Fibroblast of lung (primary cell): ENCODE measurements at regions not wholly inside any gene's neighbourhood (a gene's known extent, or its start where the extent isn't known, plus 50 kb on each side); places are given as distances from the start of the nearest gene placed in this dataset.

Source experiments
- DNase-seq, 2 donors: peaks; one replicate each; pipeline versions ENCODE4 v3.0.0 to v3.0.0-alpha.2; 2010; ENCODE audit warnings: low read depth in 2 of 2
- H2AFZ ChIP-seq: 2 replicates; pipeline ENCODE4 v1.5.1; 2012; ENCODE audit warnings: low read length, control low read depth, inconsistent platforms
- H3K27ac ChIP-seq: 2 replicates; pipeline ENCODE4 v1.5.1; 2011; ENCODE audit warnings: low read length, control low read depth; ENCODE audit not compliant: insufficient read depth
- H3K27me3 ChIP-seq: 2 replicates; pipeline ENCODE4 v1.5.1; 2011; ENCODE audit warnings: mild to moderate bottlenecking, low read length; ENCODE audit not compliant: control insufficient read depth, insufficient read depth
- H3K36me3 ChIP-seq: 2 replicates; pipeline ENCODE4 v1.5.1; 2011; ENCODE audit warnings: low read length; ENCODE audit not compliant: control insufficient read depth, insufficient read depth
- H3K4me1 ChIP-seq: 2 replicates; pipeline ENCODE4 v1.5.1; 2011; ENCODE audit warnings: low read length; ENCODE audit not compliant: control insufficient read depth, insufficient read depth; ENCODE audit errors: extremely low read depth
- H3K4me2 ChIP-seq: 2 replicates; pipeline ENCODE4 v1.5.1; 2011; ENCODE audit warnings: low read length, control low read depth; ENCODE audit not compliant: insufficient read depth; ENCODE audit errors: extremely low read depth
- H3K4me3 ChIP-seq, 4 experiments: fragments of 200-600 bp in 1 of 4; sonication (generic) in 1 of 4; replicated peaks in 1 of 4; 2 replicates each; pipeline ENCODE4 v1.5.1; 2011 to 2016; ENCODE audit warnings: low read length in 4 of 4, low read depth in 3 of 4, mild to moderate bottlenecking in 3 of 4, control low read depth in 2 of 4, inconsistent platforms in 1 of 4, mixed read lengths in 1 of 4; ENCODE audit not compliant: insufficient read depth in 1 of 4; ENCODE audit errors: control extremely low read depth in 1 of 4
- H3K79me2 ChIP-seq: 2 replicates; pipeline ENCODE4 v1.5.1; 2012; ENCODE audit warnings: mild to moderate bottlenecking, low read length, inconsistent platforms; ENCODE audit not compliant: control insufficient read depth, insufficient read depth
- H3K9ac ChIP-seq: 2 replicates; pipeline ENCODE4 v1.5.1; 2011; ENCODE audit warnings: mild to moderate bottlenecking, low read length, control low read depth; ENCODE audit not compliant: insufficient read depth
- H3K9me3 ChIP-seq: 2 replicates; pipeline ENCODE4 v1.5.1; 2012; ENCODE audit warnings: low read depth, low read length; ENCODE audit not compliant: control insufficient read depth, insufficient read depth
- H4K20me1 ChIP-seq: 2 replicates; pipeline ENCODE4 v1.5.1; 2011; ENCODE audit warnings: low read length; ENCODE audit not compliant: control insufficient read depth, insufficient read depth; ENCODE audit errors: extremely low read depth
- EZH2 ChIP-seq: IDR thresholded peaks from 2 replicates; pipeline ENCODE4 v1.5.1; 2012; ENCODE audit warnings: low read length, control low read depth, mild to moderate bottlenecking; ENCODE audit errors: missing control alignments
- TF ChIP-seq, protein P1 (sequence below), 2 donors: IDR thresholded peaks in 1 of 2; conservative IDR thresholded peaks in 1 of 2; 1 replicate in 1 of 2; 2 replicates in 1 of 2; pipeline ENCODE4 v1.5.1; 2011 to 2012; ENCODE audit warnings: low read length in 2 of 2, control low read depth in 1 of 2, inconsistent platforms in 1 of 2, low read depth in 1 of 2, mild to moderate bottlenecking in 1 of 2

DNA sequence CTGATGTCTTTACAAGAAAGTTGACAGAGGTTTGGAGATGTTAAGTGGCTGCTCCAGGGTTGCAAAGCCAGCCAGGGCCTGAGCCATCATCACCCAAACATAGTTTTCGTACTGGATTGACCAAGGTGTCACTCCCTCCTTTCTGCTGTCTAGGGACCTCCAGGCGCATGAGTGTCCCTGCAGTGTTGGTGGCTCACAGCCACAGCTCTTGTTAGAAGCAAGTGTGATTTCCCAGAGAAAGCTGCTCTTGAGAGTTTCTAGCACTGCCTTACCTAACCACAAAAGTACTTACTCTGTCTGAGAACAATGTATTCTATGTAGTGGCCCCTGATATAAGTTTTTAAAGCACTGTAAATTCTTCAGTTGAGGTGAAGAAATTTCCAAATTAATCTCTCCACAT is 144.1 kb downstream of the SOX2 start:
- H3K79me2 ChIP-seq, result no peaks in the 10 kb centered on the region
- no peaks in the 10 kb centered on the region for H3K9me3 ChIP-seq
- H3K36me3 ChIP-seq, result no peaks in the 10 kb centered on the region
- no peaks in the 10 kb centered on the region for H3K4me1 ChIP-seq
- no peak overlapping the region for H3K27ac ChIP-seq
- no peak overlapping the region for H3K4me2 ChIP-seq
- H3K4me3 ChIP-seq, result no peak overlapping the region
- H3K27me3 ChIP-seq, result no peaks in the 10 kb centered on the region
- no peak overlapping the region for H3K9ac ChIP-seq
- no peaks in the 10 kb centered on the region for H4K20me1 ChIP-seq
- no peak overlapping the region for H2AFZ ChIP-seq
- peak in 1 of 2 donors; percentile 6 for DNase-seq
- TF ChIP-seq, protein P1, sequence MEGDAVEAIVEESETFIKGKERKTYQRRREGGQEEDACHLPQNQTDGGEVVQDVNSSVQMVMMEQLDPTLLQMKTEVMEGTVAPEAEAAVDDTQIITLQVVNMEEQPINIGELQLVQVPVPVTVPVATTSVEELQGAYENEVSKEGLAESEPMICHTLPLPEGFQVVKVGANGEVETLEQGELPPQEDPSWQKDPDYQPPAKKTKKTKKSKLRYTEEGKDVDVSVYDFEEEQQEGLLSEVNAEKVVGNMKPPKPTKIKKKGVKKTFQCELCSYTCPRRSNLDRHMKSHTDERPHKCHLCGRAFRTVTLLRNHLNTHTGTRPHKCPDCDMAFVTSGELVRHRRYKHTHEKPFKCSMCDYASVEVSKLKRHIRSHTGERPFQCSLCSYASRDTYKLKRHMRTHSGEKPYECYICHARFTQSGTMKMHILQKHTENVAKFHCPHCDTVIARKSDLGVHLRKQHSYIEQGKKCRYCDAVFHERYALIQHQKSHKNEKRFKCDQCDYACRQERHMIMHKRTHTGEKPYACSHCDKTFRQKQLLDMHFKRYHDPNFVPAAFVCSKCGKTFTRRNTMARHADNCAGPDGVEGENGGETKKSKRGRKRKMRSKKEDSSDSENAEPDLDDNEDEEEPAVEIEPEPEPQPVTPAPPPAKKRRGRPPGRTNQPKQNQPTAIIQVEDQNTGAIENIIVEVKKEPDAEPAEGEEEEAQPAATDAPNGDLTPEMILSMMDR (conservative IDR thresholded peaks at IDR 0.05 in 1 of 2, IDR thresholded peaks at IDR 0.05 in 1 of 2; ENCODE audit: low read depth in 1 of 2, low read length in 2 of 2), result no peak
- TF ChIP-seq EZH2, result no peak

DNA sequence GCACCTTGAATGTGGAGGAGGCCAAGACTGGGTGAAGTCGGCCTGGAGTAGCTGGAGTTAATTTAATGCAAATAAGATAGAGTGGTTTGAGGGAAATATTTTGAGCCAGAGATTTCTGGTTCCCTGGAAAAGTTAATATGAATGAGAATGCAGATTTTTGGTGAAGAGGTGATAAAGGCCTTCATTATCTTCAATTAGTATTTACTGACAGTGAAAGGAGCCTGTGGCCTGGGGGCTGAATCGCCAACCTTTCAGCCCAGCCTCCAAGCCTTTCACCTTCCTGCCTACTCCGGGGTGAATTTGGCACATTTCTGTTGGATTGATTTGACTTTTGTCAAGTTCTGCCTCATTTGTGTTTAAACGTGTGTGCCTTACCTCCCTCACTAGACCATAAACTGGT is 147.8 kb downstream of the SOX2 start:
- Histone ChIP-seq H3K36me3 (no peaks in the 10 kb centered on the region), H3K79me2 (no peaks in the 10 kb centered on the region), H3K9me3 (no peaks in the 10 kb centered on the region), H3K4me2 (no peak overlapping the region), H2AFZ (no peak overlapping the region), H3K4me1 (no peaks in the 10 kb centered on the region), H4K20me1 (no peaks in the 10 kb centered on the region), H3K4me3 (no peak overlapping the region), H3K27ac (no peak overlapping the region), H3K27me3 (no peaks in the 10 kb centered on the region), H3K9ac (no peak overlapping the region)
- no peak for DNase-seq
- TF ChIP-seq, protein P1 (conservative IDR thresholded peaks at IDR 0.05 in 1 of 2, IDR thresholded peaks at IDR 0.05 in 1 of 2; ENCODE audit: low read depth in 1 of 2, low read length in 2 of 2), result no peak
- no peak for TF ChIP-seq EZH2

DNA sequence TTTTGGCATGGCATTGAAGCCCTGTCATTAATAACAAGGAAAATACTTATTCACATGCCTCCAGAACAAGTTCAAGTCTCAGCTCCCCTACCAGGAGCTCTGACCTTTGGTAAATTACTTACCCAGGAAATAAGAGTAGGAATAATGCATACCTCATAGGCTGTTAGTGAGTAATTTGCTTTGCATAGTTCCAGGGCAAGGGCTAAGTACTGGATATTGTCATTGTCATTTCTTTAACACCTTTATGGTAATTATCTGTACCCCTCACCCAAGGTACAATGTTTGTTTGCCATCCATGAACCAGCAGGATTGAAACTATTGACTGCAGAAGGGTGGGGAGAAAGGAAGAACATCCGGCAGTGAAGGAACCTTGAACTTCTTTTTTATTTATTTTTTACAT is 148.5 kb downstream of the SOX2 start:
- Histone ChIP-seq H3K9me3 (no peaks in the 10 kb centered on the region), H3K79me2 (no peaks in the 10 kb centered on the region), H3K27me3 (no peaks in the 10 kb centered on the region), H3K27ac (no peak overlapping the region), H3K4me2 (no peak overlapping the region), H3K4me3 (no peak overlapping the region), H4K20me1 (no peaks in the 10 kb centered on the region), H2AFZ (no peak overlapping the region), H3K36me3 (no peaks in the 10 kb centered on the region), H3K9ac (no peak overlapping the region), H3K4me1 (no peaks in the 10 kb centered on the region)
- TF ChIP-seq, protein P1 (conservative IDR thresholded peaks at IDR 0.05 in 1 of 2, IDR thresholded peaks at IDR 0.05 in 1 of 2; ENCODE audit: low read depth in 1 of 2, low read length in 2 of 2), result no peak
- no peak for TF ChIP-seq EZH2
- no peak for DNase-seq
